ENCODE measurements at regions not wholly inside any gene's neighbourhood (a gene's known extent, or its start where the extent isn't known, plus 50 kb on each side); places are given as distances from the start of the nearest gene placed in this dataset.
A peak's percentile ranks its signal among the peaks of the same experiment; 100 is the strongest.

- H3K4me3 ChIP-seq = no peak overlapping the region
- no peak for DNase-seq
- H3K27me3 ChIP-seq (ENCODE audit: low read depth) = no peaks in the 10 kb centered on the region
- ATAC-seq = peak; percentile 46 to 63
- intact Hi-C loops (cut with DNase I) = no loop called here
- no peak for TF ChIP-seq CTCF (IDR thresholded peaks at IDR 0.05)
- peak overlapping the region; percentile 18 for H3K27ac ChIP-seq
- H3K9me3 ChIP-seq = no peaks in the 10 kb centered on the region
- H3K4me1 ChIP-seq = no peaks in the 10 kb centered on the region
- H3K36me3 ChIP-seq = no peaks in the 10 kb centered on the region
Measured at GRCh38 chr2:66301022-66301766, 133.7 kb upstream of the MEIS1 start.

- Histone ChIP-seq H3K36me3 (no peaks in the 10 kb centered on the region), H3K9me3 (no peaks in the 10 kb centered on the region), H3K27ac (no peak overlapping the region), H3K4me3 (no peak overlapping the region), H3K4me1 (no peaks in the 10 kb centered on the region), H3K27me3 (ENCODE audit: low read depth) (no peaks in the 10 kb centered on the region)
- DNase-seq = no peak
- intact Hi-C loops (cut with DNase I) = no loop called here
- no peak for ATAC-seq
- TF ChIP-seq CTCF (IDR thresholded peaks at IDR 0.05) = no peak
Measured at GRCh38 chr2:66283787-66284186, 151.1 kb upstream of the MEIS1 start.

GRCh38 chr2:66281980-66282379 lies 152.9 kb upstream of the MEIS1 start:
- ATAC-seq = no peak
- Histone ChIP-seq H3K27me3 (ENCODE audit: low read depth) (no peaks in the 10 kb centered on the region), H3K36me3 (no peaks in the 10 kb centered on the region), H3K4me1 (no peaks in the 10 kb centered on the region), H3K27ac (no peak overlapping the region), H3K4me3 (no peak overlapping the region), H3K9me3 (no peaks in the 10 kb centered on the region)
- no peak for TF ChIP-seq CTCF (IDR thresholded peaks at IDR 0.05)
- intact Hi-C loops (cut with DNase I) = no loop called here
- DNase-seq = no peak

- Histone ChIP-seq H3K27me3 (ENCODE audit: low read depth) (no peaks in the 10 kb centered on the region), H3K36me3 (no peaks in the 10 kb centered on the region), H3K4me1 (no peaks in the 10 kb centered on the region), H3K4me3 (no peak overlapping the region), H3K9me3 (no peaks in the 10 kb centered on the region), H3K27ac (no peak overlapping the region)
- no peak for DNase-seq
- TF ChIP-seq CTCF (IDR thresholded peaks at IDR 0.05) = no peak
- intact Hi-C loops (cut with DNase I) = no loop called here
- ATAC-seq = no peak
Measured at GRCh38 chr2:66279024-66279423, 155.9 kb upstream of the MEIS1 start.

GRCh38 chr2:66275984-66276383 lies 158.9 kb upstream of the MEIS1 start:
- no peaks in the 10 kb centered on the region for H3K27me3 ChIP-seq (ENCODE audit: low read depth)

More at GRCh38 chr2:66275984-66276383, 158.9 kb upstream of the MEIS1 start:
- no peak overlapping the region for H3K27ac ChIP-seq
- DNase-seq = no peak
- no peaks in the 10 kb centered on the region for H3K4me1 ChIP-seq
- intact Hi-C loops (cut with DNase I) = no loop called here
- TF ChIP-seq CTCF (IDR thresholded peaks at IDR 0.05) = no peak
- no peak for ATAC-seq
- no peak overlapping the region for H3K4me3 ChIP-seq
- no peaks in the 10 kb centered on the region for H3K36me3 ChIP-seq
- H3K9me3 ChIP-seq = no peaks in the 10 kb centered on the region

Measured in lower lobe of right lung (tissue), 2 donors.